ENCODE measurements at regions not wholly inside any gene's neighbourhood (a gene's known extent, or its start where the extent isn't known, plus 50 kb on each side); places are given as distances from the start of the nearest gene placed in this dataset.

DNA sequence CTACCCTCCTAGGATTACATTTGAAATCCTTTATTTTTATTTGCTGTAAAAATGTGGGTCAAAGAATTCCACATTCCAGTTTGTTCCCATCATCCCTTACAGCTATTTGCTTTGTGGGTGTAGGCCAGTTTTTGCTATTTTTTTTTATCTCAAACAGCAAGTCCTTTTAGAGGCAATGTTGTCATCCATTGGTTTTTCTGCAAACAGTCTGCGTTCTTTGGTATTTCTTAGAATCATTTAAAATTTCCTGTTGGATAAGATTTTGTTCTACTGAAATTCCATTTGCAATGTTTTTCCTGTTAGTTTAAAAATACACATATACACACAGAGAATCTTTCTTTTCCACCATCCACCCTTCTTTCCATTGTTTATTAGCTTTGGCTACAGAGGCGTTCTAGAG is 53.3 kb upstream of the STK38L start (continued):
- TF ChIP-seq BACH1 (IDR thresholded peaks at IDR 0.05; ENCODE audit: low read length) (no peak), NANOG (IDR thresholded peaks at IDR 0.05; ENCODE audit: insufficient read depth, low read depth, low read length, poor library complexity, severe bottlenecking) (no peak)

Measured in H1 (cell line).